Embryonic facial prominence (tissue), 1 donor: ENCODE measurements at regions not wholly inside any gene's neighbourhood (a gene's known extent, or its start where the extent isn't known, plus 50 kb on each side); places are given as distances from the start of the nearest gene placed in this dataset.
A peak's percentile ranks its signal among the peaks of the same experiment; 100 is the strongest.
"Not testable (repeated sequence)": the region's sequence is repeated elsewhere in the genome, so short reads cannot be mapped to it uniquely, and the experiment has no call there.

Source experiments
- DNase-seq: peaks from one replicate; pipeline ENCODE4 v3.0.0-alpha.2; 2016; ENCODE audit errors: extremely low spot score

- DNase-seq: no peak
Measured at GRCh38 chr5:71821029-71821428, 102.0 kb downstream of the CARTPT start.

GRCh38 chr5:71822065-71822464 is 103.0 kb downstream of the CARTPT start:
- not testable (repeated sequence) for DNase-seq

GRCh38 chr5:71825992-71826391 is 106.9 kb downstream of the CARTPT start:
- no peak for DNase-seq

GRCh38 chr5:71828291-71829040 is 109.4 kb downstream of the CARTPT start:
- no peak for DNase-seq

GRCh38 chr5:71829206-71829605 is 110.1 kb downstream of the CARTPT start:
- no peak for DNase-seq

- DNase-seq: peak; percentile 70
Measured at GRCh38 chr5:71830681-71831539, 111.8 kb downstream of the CARTPT start.

- DNase-seq: no peak
Measured at GRCh38 chr5:71832812-71833715, 114.0 kb downstream of the CARTPT start.

GRCh38 chr5:71834601-71835000 is 115.5 kb downstream of the CARTPT start:
- no peak for DNase-seq

- no peak for DNase-seq
Measured at GRCh38 chr5:71836084-71836483, 117.0 kb downstream of the CARTPT start.

GRCh38 chr5:71836559-71837112 is 117.6 kb downstream of the CARTPT start:
- no peak for DNase-seq

- no peak for DNase-seq
Measured at GRCh38 chr5:71838286-71838685, 119.2 kb downstream of the CARTPT start.

GRCh38 chr5:71839096-71839884 is 120.2 kb downstream of the CARTPT start:
- no peak for DNase-seq

- DNase-seq: no peak
Measured at GRCh38 chr5:71841107-71841506, 122.0 kb downstream of the CARTPT start.

- no peak for DNase-seq
Measured at GRCh38 chr5:71843111-71843510, 124.0 kb downstream of the CARTPT start.

- DNase-seq: no peak
Measured at GRCh38 chr5:71844862-71845261, 125.8 kb downstream of the CARTPT start.

- DNase-seq: no peak
Measured at GRCh38 chr5:71859515-71859914, 140.4 kb downstream of the CARTPT start.

GRCh38 chr5:71860048-71860447 is 141.0 kb downstream of the CARTPT start:
- no peak for DNase-seq

- no peak for DNase-seq
Measured at GRCh38 chr5:71861682-71862081, 142.6 kb downstream of the CARTPT start.

GRCh38 chr5:71862087-71862486 is 143.0 kb downstream of the CARTPT start:
- DNase-seq: no peak

- DNase-seq: no peak
Measured at GRCh38 chr5:71862507-71863060, 143.5 kb downstream of the CARTPT start.
